Cardiac muscle cell (in vitro differentiated cells and primary cell): ENCODE measurements at regions not wholly inside any gene's neighbourhood (a gene's known extent, or its start where the extent isn't known, plus 50 kb on each side); places are given as distances from the start of the nearest gene placed in this dataset.
A peak's percentile ranks its signal among the peaks of the same experiment; 100 is the strongest.
"Not testable (repeated sequence)": the region's sequence is repeated elsewhere in the genome, so short reads cannot be mapped to it uniquely, and the experiment has no call there.

Experiments
- DNase-seq, 2 donors: peaks; one replicate each; pipeline versions ENCODE4 v3.0.0 to v3.0.0-alpha.2; 2010 to 2017; ENCODE audit warnings: low read depth in 1 of 2, low spot score in 1 of 2
- H3K27ac ChIP-seq: fragments of 200-600 bp; sonication (generic); 2 replicates; pipeline ENCODE4 v1.5.1; 2016
- H3K27me3 ChIP-seq: fragments of 200-600 bp; sonication (generic); 2 replicates; pipeline ENCODE4 v1.6.0; 2016; ENCODE audit warnings: control low read depth
- H3K36me3 ChIP-seq: fragments of 200-600 bp; sonication (generic); 2 replicates; pipeline ENCODE4 v1.5.1; 2016; ENCODE audit warnings: control low read depth
- H3K4me1 ChIP-seq: fragments of 200-600 bp; sonication (generic); 2 replicates; pipeline ENCODE4 v1.8.1; 2017; ENCODE audit warnings: low read depth, mild to moderate bottlenecking, mixed run types
- H3K4me3 ChIP-seq: fragments of 200-600 bp; sonication (generic); 2 replicates; pipeline ENCODE4 v1.5.1; 2016; ENCODE audit warnings: mild to moderate bottlenecking
- H3K9me3 ChIP-seq: fragments of 200-600 bp; sonication (generic); 2 replicates; pipeline ENCODE4 v1.5.1; 2017; ENCODE audit warnings: low read depth, mild to moderate bottlenecking, control low read depth
- CTCF ChIP-seq: IDR thresholded peaks from 2 replicates; pipeline ENCODE4 v1.5.1; 2012; ENCODE audit warnings: low read depth, mild to moderate bottlenecking, low read length

GRCh38 chr1:121008512-121009215 is 119.1 kb downstream of the PPIAL4A start:
- Histone ChIP-seq H3K27me3 (peaks cover 32% of the 10 kb centered on the region), H3K4me3 (peak overlapping the region; percentile 21)
- not testable (repeated sequence) for DNase-seq, H3K27ac ChIP-seq, H3K9me3 ChIP-seq, H3K36me3 ChIP-seq, H3K4me1 ChIP-seq

- Histone ChIP-seq H3K27me3 (peaks cover 32% of the 10 kb centered on the region), H3K4me3 (peak overlapping the region; percentile 21)
- not testable (repeated sequence) for H3K36me3 ChIP-seq, H3K9me3 ChIP-seq, H3K4me1 ChIP-seq, H3K27ac ChIP-seq
- DNase-seq, result peak in 1 of 2 donors; percentile 6
Observed at GRCh38 chr1:121009216-121010057, 119.9 kb downstream of the PPIAL4A start.

GRCh38 chr1:121010141-121010540 is 120.6 kb downstream of the PPIAL4A start:
- not testable (repeated sequence) for H3K27ac ChIP-seq, H3K4me1 ChIP-seq, H3K4me3 ChIP-seq, H3K9me3 ChIP-seq, H3K36me3 ChIP-seq, DNase-seq
- peaks cover 32% of the 10 kb centered on the region for H3K27me3 ChIP-seq

- not testable (repeated sequence) for H3K4me1 ChIP-seq, H3K36me3 ChIP-seq, H3K9me3 ChIP-seq, H3K4me3 ChIP-seq, DNase-seq, H3K27ac ChIP-seq
- H3K27me3 ChIP-seq, result peaks cover 16% of the 10 kb centered on the region
Observed at GRCh38 chr1:121013181-121013580, 123.6 kb downstream of the PPIAL4A start.

GRCh38 chr1:121016182-121017028 is 126.8 kb downstream of the PPIAL4A start:
- not testable (repeated sequence) for H3K9me3 ChIP-seq, H3K4me3 ChIP-seq, H3K36me3 ChIP-seq, H3K4me1 ChIP-seq, H3K27ac ChIP-seq, H3K27me3 ChIP-seq
- DNase-seq, result peak; percentile 14 to 83

- H3K27me3 ChIP-seq, H3K4me3 ChIP-seq: not testable (repeated sequence)
Observed at GRCh38 chr1:121019715-121020349, 130.3 kb downstream of the PPIAL4A start.

GRCh38 chr1:121020350-121021236 is 131.0 kb downstream of the PPIAL4A start:
- H3K36me3 ChIP-seq, H3K27me3 ChIP-seq, H3K9me3 ChIP-seq, H3K4me1 ChIP-seq, H3K27ac ChIP-seq: not testable (repeated sequence)
- peak; percentile 41 to 70 for DNase-seq
- H3K4me3 ChIP-seq, result peak overlapping the region; percentile 15

More at GRCh38 chr1:121019715-121020349, 130.3 kb downstream of the PPIAL4A start:
- not testable (repeated sequence) for H3K27ac ChIP-seq, H3K4me1 ChIP-seq, DNase-seq, H3K36me3 ChIP-seq, H3K9me3 ChIP-seq
- TF ChIP-seq CTCF, result peak; percentile 33

GRCh38 chr1:121021716-121022115 is 132.1 kb downstream of the PPIAL4A start:
- not testable (repeated sequence) for H3K4me3 ChIP-seq, H3K36me3 ChIP-seq, DNase-seq

GRCh38 chr1:121032878-121033494 is 143.4 kb downstream of the PPIAL4A start:
- not testable (repeated sequence) for H3K36me3 ChIP-seq, H3K4me1 ChIP-seq, DNase-seq, H3K9me3 ChIP-seq, H3K27ac ChIP-seq, H3K27me3 ChIP-seq, H3K4me3 ChIP-seq

More at GRCh38 chr1:121021716-121022115, 132.1 kb downstream of the PPIAL4A start:
- not testable (repeated sequence) for H3K9me3 ChIP-seq, H3K27me3 ChIP-seq, H3K27ac ChIP-seq, H3K4me1 ChIP-seq

- not testable (repeated sequence) for H3K27ac ChIP-seq, H3K36me3 ChIP-seq, H3K9me3 ChIP-seq, H3K27me3 ChIP-seq, H3K4me1 ChIP-seq, DNase-seq, H3K4me3 ChIP-seq
Observed at GRCh38 chr1:121036792-121037191, 147.2 kb downstream of the PPIAL4A start.

GRCh38 chr1:121040974-121041373 is 143.2 kb downstream of the FAM72B start:
- H3K27me3 ChIP-seq, DNase-seq, H3K36me3 ChIP-seq, H3K4me1 ChIP-seq, H3K27ac ChIP-seq, H3K9me3 ChIP-seq, H3K4me3 ChIP-seq: not testable (repeated sequence)
